Activated B cell treated with CpG ODN at 0.5 μM for 24 hours (primary cell): ENCODE measurements at regions not wholly inside any gene's neighbourhood (a gene's known extent, or its start where the extent isn't known, plus 50 kb on each side); places are given as distances from the start of the nearest gene placed in this dataset.

ENCODE experiments used
- ATAC-seq: fragments of 200-7000 bp; cut with Tn5 transposase; one replicate; pipeline ENCODE4 v1.10.0; 2021; ENCODE audit warnings: low read depth, mild to moderate bottlenecking, moderate library complexity
- CTCF ChIA-PET: fragments of 350-600 bp; sonication (Branson Sonifier 250); formaldehyde crosslinking; loops from one replicate; lab custom pipeline; 2021; ENCODE audit warnings: antibody characterized with exemption; lab: Charles Lee
- POLR2A ChIA-PET: fragments of 350-600 bp; sonication (Branson Sonifier 250); formaldehyde crosslinking; loops from one replicate; lab custom pipeline; 2021; ENCODE audit warnings: antibody characterized with exemption; lab: Charles Lee
- DNase-seq: peaks from one replicate; pipeline ENCODE4 v3.0.0; 2022
- H3K27ac Mint-ChIP-seq: one replicate; pipeline ENCODE4 v1.8.0; 2020; ENCODE audit warnings: mixed read lengths
- H3K27me3 Mint-ChIP-seq: one replicate; pipeline ENCODE4 v1.8.0; 2021; ENCODE audit warnings: mixed read lengths
- H3K36me3 Mint-ChIP-seq: one replicate; pipeline ENCODE4 v1.8.0; 2021; ENCODE audit warnings: low read depth, mixed read lengths
- H3K4me1 Mint-ChIP-seq: one replicate; pipeline ENCODE4 v1.8.0; 2021; ENCODE audit warnings: mixed read lengths
- H3K4me3 Mint-ChIP-seq: one replicate; pipeline ENCODE4 v1.8.0; 2020; ENCODE audit warnings: mild to moderate bottlenecking, mixed read lengths
- H3K9me3 Mint-ChIP-seq: one replicate; pipeline ENCODE4 v1.8.0; 2020; ENCODE audit warnings: mixed read lengths
- intact Hi-C: fragments of 100-400 bp; cut with micrococcal nuclease; formaldehyde crosslinking; loops from one replicate; pipeline ENCODE4 v1.15.1; 2024
- TF ChIP-seq, protein P1 (sequence below): fragments of 200-600 bp; IDR thresholded peaks from one replicate; pipeline ENCODE4 v1.8.0; 2022; ENCODE audit warnings: antibody characterized with exemption, mild to moderate bottlenecking

DNA sequence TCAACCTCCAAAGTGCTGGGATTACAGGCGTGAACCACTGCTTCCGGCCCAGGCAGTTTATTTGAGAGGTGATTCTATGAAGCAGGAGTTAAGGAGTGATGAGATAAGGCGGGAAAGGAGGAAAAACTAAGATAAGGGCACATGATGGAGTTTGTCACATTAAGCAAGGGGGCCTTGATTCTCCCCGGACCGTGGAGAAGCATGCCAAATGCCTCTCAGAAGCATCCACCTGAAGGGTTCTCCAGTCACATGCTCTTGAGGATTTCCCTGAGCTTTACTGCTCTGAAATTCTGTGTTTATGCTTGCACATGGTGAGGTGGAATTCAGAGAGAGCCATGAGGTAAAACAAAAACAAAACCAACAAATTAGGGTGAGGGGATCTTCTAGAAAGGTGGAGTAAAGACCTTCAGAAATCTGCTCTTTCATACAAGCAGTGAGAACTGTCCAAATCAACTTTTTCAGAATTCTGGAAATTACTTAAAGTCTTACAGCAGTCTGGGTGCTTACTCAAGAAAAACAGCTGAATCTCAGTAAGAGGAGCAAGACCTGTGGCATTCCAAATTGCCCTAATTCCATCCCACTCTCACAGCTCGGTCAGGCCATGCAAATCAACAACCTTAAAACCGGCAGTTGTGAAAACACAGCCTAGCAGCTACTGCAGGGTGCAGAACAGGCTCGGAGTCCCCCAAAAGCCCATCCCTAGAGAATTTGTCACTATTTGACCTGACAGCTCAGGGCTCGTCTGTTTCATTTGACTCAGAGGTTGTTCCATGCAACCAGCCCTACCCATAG, 69.1 kb upstream of the CTLA4 start:
- peaks cover 5% of the 10 kb centered on the region for H3K9me3 Mint-ChIP-seq
- H3K27me3 Mint-ChIP-seq: peaks cover 22% of the 10 kb centered on the region
- no peak overlapping the region for H3K27ac Mint-ChIP-seq

DNA sequence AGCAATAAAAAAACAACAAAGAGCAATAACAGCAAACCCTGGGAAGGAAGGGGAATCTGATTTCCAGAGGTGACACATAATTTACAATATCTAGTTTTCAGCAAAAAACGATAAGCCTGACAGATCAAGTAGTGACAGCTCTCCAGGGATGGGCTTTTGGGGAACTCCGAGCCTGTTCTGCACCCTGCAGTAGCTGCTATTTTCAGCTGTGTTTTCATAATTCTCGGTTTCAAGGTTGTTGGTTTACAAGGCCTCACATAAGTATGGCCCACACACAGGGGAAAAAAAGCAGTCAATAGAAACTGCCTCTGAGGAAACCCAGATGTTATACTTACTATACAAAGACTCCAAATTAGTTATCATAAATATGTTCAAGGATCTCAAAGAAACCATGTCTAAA, 67.7 kb upstream of the CTLA4 start:
- intact Hi-C loops: no loop called here
- peak; percentile 18 for ATAC-seq

More for the DNA sequence above, 69.1 kb upstream of the CTLA4 start:
- ChIA-PET CTCF (no interaction called here), POLR2A (no interaction called here)
- DNase-seq (no peak), ATAC-seq (no peak)
- no peaks in the 10 kb centered on the region for H3K36me3 Mint-ChIP-seq
- H3K4me1 Mint-ChIP-seq: no peaks in the 10 kb centered on the region
- H3K4me3 Mint-ChIP-seq: no peak overlapping the region
- intact Hi-C loops: no loop called here
- TF ChIP-seq, protein P1, sequence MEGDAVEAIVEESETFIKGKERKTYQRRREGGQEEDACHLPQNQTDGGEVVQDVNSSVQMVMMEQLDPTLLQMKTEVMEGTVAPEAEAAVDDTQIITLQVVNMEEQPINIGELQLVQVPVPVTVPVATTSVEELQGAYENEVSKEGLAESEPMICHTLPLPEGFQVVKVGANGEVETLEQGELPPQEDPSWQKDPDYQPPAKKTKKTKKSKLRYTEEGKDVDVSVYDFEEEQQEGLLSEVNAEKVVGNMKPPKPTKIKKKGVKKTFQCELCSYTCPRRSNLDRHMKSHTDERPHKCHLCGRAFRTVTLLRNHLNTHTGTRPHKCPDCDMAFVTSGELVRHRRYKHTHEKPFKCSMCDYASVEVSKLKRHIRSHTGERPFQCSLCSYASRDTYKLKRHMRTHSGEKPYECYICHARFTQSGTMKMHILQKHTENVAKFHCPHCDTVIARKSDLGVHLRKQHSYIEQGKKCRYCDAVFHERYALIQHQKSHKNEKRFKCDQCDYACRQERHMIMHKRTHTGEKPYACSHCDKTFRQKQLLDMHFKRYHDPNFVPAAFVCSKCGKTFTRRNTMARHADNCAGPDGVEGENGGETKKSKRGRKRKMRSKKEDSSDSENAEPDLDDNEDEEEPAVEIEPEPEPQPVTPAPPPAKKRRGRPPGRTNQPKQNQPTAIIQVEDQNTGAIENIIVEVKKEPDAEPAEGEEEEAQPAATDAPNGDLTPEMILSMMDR: no peak

DNA sequence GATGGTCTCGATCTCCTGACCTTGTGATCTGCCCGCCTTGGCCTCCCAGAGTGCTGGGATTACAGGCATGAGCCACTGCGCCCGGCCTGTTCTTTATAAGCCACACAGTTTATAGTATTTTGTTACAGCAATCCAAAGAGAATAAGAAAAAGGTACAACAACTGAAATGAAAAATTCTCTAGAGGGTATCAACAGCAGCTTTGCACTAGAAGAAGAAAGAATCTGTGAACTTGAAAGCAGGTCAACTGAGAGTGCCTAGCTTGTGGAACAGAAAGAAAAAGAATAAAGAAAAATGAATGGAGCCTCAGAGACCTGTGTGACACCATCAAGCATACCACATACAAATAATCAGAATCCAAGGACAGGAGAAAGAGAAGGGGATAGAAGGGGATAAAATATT, 66.8 kb upstream of the CTLA4 start:
- no peak for DNase-seq
- no peak overlapping the region for H3K27ac Mint-ChIP-seq
- TF ChIP-seq, protein P1: no peak
- ChIA-PET CTCF (no interaction called here), POLR2A (no interaction called here)
- H3K27me3 Mint-ChIP-seq: peaks cover 27% of the 10 kb centered on the region
- no peak overlapping the region for H3K4me3 Mint-ChIP-seq
- peaks cover 11% of the 10 kb centered on the region for H3K9me3 Mint-ChIP-seq
- intact Hi-C loops: no loop called here
- ATAC-seq: no peak
- no peaks in the 10 kb centered on the region for H3K4me1 Mint-ChIP-seq
- H3K36me3 Mint-ChIP-seq: no peaks in the 10 kb centered on the region

More for the DNA sequence above, 67.7 kb upstream of the CTLA4 start:
- Mint-ChIP-seq H3K27ac (no peak overlapping the region), H3K36me3 (no peaks in the 10 kb centered on the region), H3K27me3 (peaks cover 31% of the 10 kb centered on the region), H3K4me3 (no peak overlapping the region), H3K4me1 (no peaks in the 10 kb centered on the region), H3K9me3 (peaks cover 8% of the 10 kb centered on the region)
- CTCF ChIA-PET: no interaction called here
- DNase-seq: no peak
- TF ChIP-seq, protein P1: no peak
- POLR2A ChIA-PET: no interaction called here

DNA sequence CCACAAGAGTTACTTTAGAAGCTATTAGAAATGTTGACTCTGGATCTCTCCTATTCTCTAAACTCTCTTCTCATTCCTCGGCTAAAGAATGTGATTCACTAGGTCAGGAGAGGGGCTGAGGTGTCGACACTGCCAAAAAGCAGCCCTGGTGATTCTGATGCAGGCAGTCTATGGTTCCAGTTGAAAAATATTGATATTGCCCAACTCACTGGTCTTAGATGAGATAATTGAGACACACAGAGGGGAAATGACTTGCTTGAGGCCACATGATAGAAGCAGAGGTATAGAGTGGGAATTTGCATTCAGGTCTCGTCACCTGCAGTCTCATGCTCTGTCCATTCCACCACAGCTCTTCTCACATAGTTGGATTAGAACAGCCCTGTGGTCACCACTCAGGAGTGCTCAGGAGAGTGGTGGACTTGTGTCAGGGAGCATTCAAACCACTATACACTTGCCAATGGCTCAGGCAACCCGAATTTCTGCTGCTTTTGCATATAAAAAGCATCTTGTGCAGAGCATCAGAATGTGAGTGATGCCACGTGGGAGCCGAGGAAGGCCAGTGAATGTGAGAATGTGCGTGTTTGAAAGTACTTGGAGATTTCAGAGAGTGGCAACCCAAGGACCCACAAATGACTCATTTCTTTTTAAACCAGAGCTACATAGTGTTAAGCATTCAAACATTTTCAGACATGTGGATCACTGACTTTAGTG, 65.1 kb upstream of the CTLA4 start:
- DNase-seq (no peak), ATAC-seq (no peak)
- CTCF ChIA-PET: no interaction called here
- Mint-ChIP-seq H3K4me1 (no peaks in the 10 kb centered on the region), H3K9me3 (peaks cover 17% of the 10 kb centered on the region), H3K27ac (no peak overlapping the region), H3K36me3 (no peaks in the 10 kb centered on the region), H3K4me3 (no peak overlapping the region), H3K27me3 (peaks cover 32% of the 10 kb centered on the region)
- POLR2A ChIA-PET: no interaction called here
- intact Hi-C loops: no loop called here
- TF ChIP-seq, protein P1: no peak

DNA sequence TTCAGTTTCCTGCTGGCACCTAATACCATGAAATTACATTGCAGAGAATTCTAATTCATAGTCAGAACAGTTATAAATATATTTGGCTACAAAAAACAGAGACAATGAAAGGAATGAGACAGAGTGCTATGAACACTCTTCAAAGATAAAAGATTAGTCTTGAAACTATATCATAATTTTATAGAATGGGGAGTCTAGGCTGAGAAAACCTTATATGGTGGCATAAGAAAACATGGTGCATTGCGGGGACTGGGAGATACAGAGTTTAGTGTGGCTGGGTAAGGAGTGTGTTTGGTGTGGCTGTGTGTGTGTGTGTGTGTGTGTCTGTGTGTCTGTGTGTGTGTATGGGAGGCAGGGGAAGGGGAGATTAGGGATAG, 64.5 kb upstream of the CTLA4 start:
- TF ChIP-seq, protein P1: no peak
- intact Hi-C loops: no loop called here
- DNase-seq: no peak
- no peaks in the 10 kb centered on the region for H3K4me1 Mint-ChIP-seq
- no peak overlapping the region for H3K27ac Mint-ChIP-seq
- ChIA-PET POLR2A (no interaction called here), CTCF (no interaction called here)
- H3K36me3 Mint-ChIP-seq: no peaks in the 10 kb centered on the region
- H3K27me3 Mint-ChIP-seq: peaks cover 31% of the 10 kb centered on the region
- no peak for ATAC-seq
- H3K4me3 Mint-ChIP-seq: no peak overlapping the region
- peaks cover 17% of the 10 kb centered on the region for H3K9me3 Mint-ChIP-seq
